Keratinocyte (primary cell): ENCODE measurements at regions not wholly inside any gene's neighbourhood (a gene's known extent, or its start where the extent isn't known, plus 50 kb on each side); places are given as distances from the start of the nearest gene placed in this dataset.

ENCODE experiments used
- DNase-seq: peaks from one replicate; pipeline ENCODE4 v3.0.0-alpha.2; 2011; ENCODE audit warnings: low read depth, missing footprints, low spot score
- FAIRE-seq: peaks from 2 replicates; lab custom pipeline; 2011; peaks lifted over from hg19 to GRCh38; lab: Jason Lieb, UNC
- H2AFZ ChIP-seq: 2 replicates; pipeline ENCODE4 v1.6.0; 2012; ENCODE audit warnings: low read length, control low read depth, inconsistent platforms; ENCODE audit not compliant: control insufficient read depth
- H3K27ac ChIP-seq: 2 replicates; pipeline ENCODE4 v1.5.1; 2011; ENCODE audit warnings: low read length; ENCODE audit not compliant: control insufficient read depth, insufficient read depth
- H3K27me3 ChIP-seq: 3 replicates; pipeline ENCODE4 v1.6.0; 2011; ENCODE audit warnings: low read length; ENCODE audit not compliant: control insufficient read depth, insufficient read depth; ENCODE audit errors: extremely low read depth
- H3K36me3 ChIP-seq, 2 experiments: 2 replicates in 1 of 2; 3 replicates in 1 of 2; pipeline ENCODE4 v1.5.1; 2011; ENCODE audit warnings: low read length in 2 of 2, mild to moderate bottlenecking in 1 of 2; ENCODE audit not compliant: control insufficient read depth in 2 of 2, insufficient read depth in 2 of 2; ENCODE audit errors: extremely low read depth in 1 of 2
- H3K4me1 ChIP-seq: 3 replicates; pipeline ENCODE4 v1.5.1; 2011; ENCODE audit warnings: low read length; ENCODE audit not compliant: control insufficient read depth, insufficient read depth; ENCODE audit errors: extremely low read depth
- H3K4me2 ChIP-seq: 3 replicates; pipeline ENCODE4 v1.6.0; 2011; ENCODE audit warnings: low read depth, low read length; ENCODE audit not compliant: control insufficient read depth, insufficient read depth; ENCODE audit errors: extremely low read depth
- H3K4me3 ChIP-seq, 3 experiments: fragments of 200-600 bp in 1 of 3; sonication (generic) in 1 of 3; 2 replicates in 2 of 3; 3 replicates in 1 of 3; pipeline ENCODE4 v1.5.1; 2011 to 2016; ENCODE audit warnings: low read length in 3 of 3, mild to moderate bottlenecking in 3 of 3, control low read depth in 2 of 3, inconsistent platforms in 1 of 3, low read depth in 1 of 3, mixed read lengths in 1 of 3, mixed run types in 1 of 3, moderate library complexity in 1 of 3; ENCODE audit not compliant: control insufficient read depth in 2 of 3, insufficient read depth in 2 of 3; ENCODE audit errors: extremely low read depth in 1 of 3
- H3K79me2 ChIP-seq: 2 replicates; pipeline ENCODE4 v1.6.0; 2012; ENCODE audit warnings: low read length; ENCODE audit not compliant: control insufficient read depth, insufficient read depth
- H3K9ac ChIP-seq: 3 replicates; pipeline ENCODE4 v1.6.0; 2011; ENCODE audit warnings: low read length; ENCODE audit not compliant: control insufficient read depth, insufficient read depth; ENCODE audit errors: extremely low read depth
- H3K9me1 ChIP-seq: 3 replicates; pipeline ENCODE4 v1.6.0; 2011; ENCODE audit warnings: low read length; ENCODE audit not compliant: control insufficient read depth, insufficient read depth; ENCODE audit errors: extremely low read depth
- H3K9me3 ChIP-seq: 2 replicates; pipeline ENCODE4 v1.5.1; 2012; ENCODE audit warnings: low read depth, low read length; ENCODE audit not compliant: control insufficient read depth
- H4K20me1 ChIP-seq: 3 replicates; pipeline ENCODE4 v1.6.0; 2011; ENCODE audit warnings: low read length; ENCODE audit not compliant: control insufficient read depth, insufficient read depth; ENCODE audit errors: extremely low read depth
- CTCF ChIP-seq, 3 experiments: IDR thresholded peaks in 1 of 3; conservative IDR thresholded peaks in 1 of 3; optimal IDR thresholded peaks in 1 of 3; 2 replicates in 2 of 3; 3 replicates in 1 of 3; pipeline versions ENCODE3 to v1.5.1; 2011; ENCODE audit warnings: low read length in 3 of 3, mild to moderate bottlenecking in 3 of 3, moderate library complexity in 2 of 3, control low read depth in 1 of 3, inconsistent platforms in 1 of 3; ENCODE audit not compliant: insufficient read depth in 2 of 3; ENCODE audit errors: extremely low read depth in 1 of 3
- EZH2 ChIP-seq: IDR thresholded peaks from one replicate; pipeline ENCODE4 v1.6.1; 2012; ENCODE audit warnings: inconsistent platforms, mild to moderate bottlenecking, low read length, moderate library complexity
- dilution Hi-C: fragments of 300-500 bp; cut with MboI; formaldehyde crosslinking; loops from one replicate; pipeline ENCODE4 v1.7.0; 2020; ENCODE audit warnings: low sequenced_read_pairs; ENCODE audit not compliant: extremely low pct_ligation_motif_present

DNA sequence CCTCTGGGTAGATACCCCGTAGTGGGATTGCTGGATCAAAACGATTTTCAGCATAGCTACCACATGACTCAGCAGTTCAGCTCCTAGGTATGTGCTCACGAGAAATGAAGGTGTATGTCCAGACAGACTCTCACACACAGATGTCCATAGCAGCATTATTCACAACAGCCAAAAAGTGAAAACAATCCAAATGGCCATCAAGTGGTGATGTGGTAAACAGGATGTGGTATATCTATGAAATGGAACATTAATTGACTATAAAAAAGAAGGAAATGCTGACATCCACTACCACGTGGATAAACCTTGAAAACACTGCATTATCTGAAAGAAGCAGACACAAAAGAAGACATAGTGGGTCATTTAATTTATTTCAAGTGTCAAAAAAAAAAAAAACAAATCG is 241.9 kb downstream of the EIPR1 start:
- H3K79me2 ChIP-seq: no peaks in the 10 kb centered on the region
- H3K27me3 ChIP-seq: no peaks in the 10 kb centered on the region
- DNase-seq (no peak), FAIRE-seq (no peak)
- H3K4me3 ChIP-seq: no peak overlapping the region
- H2AFZ ChIP-seq: no peak overlapping the region
- H4K20me1 ChIP-seq: no peaks in the 10 kb centered on the region
- H3K4me2 ChIP-seq: no peak overlapping the region
- H3K4me1 ChIP-seq: no peaks in the 10 kb centered on the region
- no peak overlapping the region for H3K27ac ChIP-seq
- dilution Hi-C loops: no loop called here
- H3K9ac ChIP-seq: no peak overlapping the region
- H3K9me3 ChIP-seq: peaks cover 7% of the 10 kb centered on the region
- no peak for TF ChIP-seq CTCF (optimal IDR thresholded peaks at IDR 0.05 in 1 of 3, IDR thresholded peaks at IDR 0.05 in 1 of 3, conservative IDR thresholded peaks at IDR 0.05 in 1 of 3; ENCODE audit: extremely low read depth in 1 of 3, insufficient read depth in 2 of 3, low read length in 3 of 3)
- TF ChIP-seq EZH2: no peak
- no peaks in the 10 kb centered on the region for H3K9me1 ChIP-seq
- H3K36me3 ChIP-seq: no peaks in the 10 kb centered on the region

DNA sequence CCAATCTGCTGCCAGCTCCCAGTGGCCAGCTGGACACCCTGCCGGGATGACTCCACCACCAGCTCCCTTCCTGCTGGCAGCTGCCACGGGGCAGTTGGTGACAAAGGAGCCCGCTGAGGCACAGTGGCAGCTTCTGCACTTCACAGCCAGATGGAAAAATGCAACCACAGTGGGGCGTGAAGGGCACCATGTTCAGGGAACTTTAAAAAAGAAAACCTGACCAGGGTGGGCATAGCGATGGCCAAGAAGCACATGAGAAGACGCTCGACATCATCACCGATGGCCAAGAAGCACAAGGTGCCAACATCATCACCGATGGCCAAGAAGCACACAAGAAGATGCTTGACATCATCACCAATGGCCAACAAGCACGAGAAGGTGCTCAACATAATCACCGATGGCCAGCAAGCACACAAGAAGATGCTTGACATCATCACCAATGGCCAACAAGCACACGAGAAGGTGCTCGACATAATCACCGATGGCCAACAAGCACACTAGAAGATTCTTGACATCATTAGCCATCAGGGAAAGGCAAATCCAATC is 243.5 kb downstream of the EIPR1 start:
- Histone ChIP-seq H2AFZ (no peak overlapping the region), H3K79me2 (no peaks in the 10 kb centered on the region), H3K4me2 (no peak overlapping the region), H3K9ac (no peak overlapping the region), H3K27me3 (no peaks in the 10 kb centered on the region), H3K27ac (no peak overlapping the region), H3K36me3 (no peaks in the 10 kb centered on the region), H3K4me3 (no peak overlapping the region), H3K4me1 (no peaks in the 10 kb centered on the region), H3K9me3 (peaks cover 7% of the 10 kb centered on the region), H3K9me1 (no peaks in the 10 kb centered on the region), H4K20me1 (no peaks in the 10 kb centered on the region)
- no peak for DNase-seq
- dilution Hi-C loops: no loop called here
- FAIRE-seq: no peak
- TF ChIP-seq EZH2: no peak
- TF ChIP-seq CTCF (optimal IDR thresholded peaks at IDR 0.05 in 1 of 3, IDR thresholded peaks at IDR 0.05 in 1 of 3, conservative IDR thresholded peaks at IDR 0.05 in 1 of 3; ENCODE audit: extremely low read depth in 1 of 3, insufficient read depth in 2 of 3, low read length in 3 of 3): no peak
